GM18907 (cell line): ENCODE measurements at regions not wholly inside any gene's neighbourhood (a gene's known extent, or its start where the extent isn't known, plus 50 kb on each side); places are given as distances from the start of the nearest gene placed in this dataset.
"Not testable (repeated sequence)": the region's sequence is repeated elsewhere in the genome, so short reads cannot be mapped to it uniquely, and the experiment has no call there.

ENCODE experiments used
- ATAC-seq: cut with Tn5 transposase; IDR thresholded peaks from one replicate; pipeline ENCODE4 v1.9.1; 2021; ENCODE audit warnings: mild to moderate bottlenecking, moderate library complexity; ENCODE audit not compliant: unreplicated experiment

GRCh38 chr5:103385722-103386121 is 127.2 kb downstream of the MACIR start:
- ATAC-seq: no peak

GRCh38 chr5:103377638-103378037 is 119.1 kb downstream of the MACIR start:
- ATAC-seq: not testable (repeated sequence)

- ATAC-seq: no peak
These were observed 117.5 kb downstream of the MACIR start for GRCh38 chr5:103375863-103376591.

GRCh38 chr5:103375350-103375749 is 116.8 kb downstream of the MACIR start:
- ATAC-seq: no peak

GRCh38 chr5:103374473-103374963 is 116.0 kb downstream of the MACIR start:
- no peak for ATAC-seq

- ATAC-seq: no peak
These were observed 115.3 kb downstream of the MACIR start for GRCh38 chr5:103373597-103374472.

GRCh38 chr5:103371046-103371607 is 112.6 kb downstream of the MACIR start:
- no peak for ATAC-seq

- no peak for ATAC-seq
These were observed 110.9 kb downstream of the MACIR start for GRCh38 chr5:103369125-103370120.

GRCh38 chr5:103367702-103368101 is 109.1 kb downstream of the MACIR start:
- ATAC-seq: no peak

- ATAC-seq: no peak
These were observed 108.5 kb downstream of the MACIR start for GRCh38 chr5:103366918-103367549.

GRCh38 chr5:103364074-103364473 is 105.5 kb downstream of the MACIR start:
- ATAC-seq: no peak

- ATAC-seq: no peak
These were observed 103.6 kb downstream of the MACIR start for GRCh38 chr5:103362211-103362610.

- no peak for ATAC-seq
These were observed 101.9 kb downstream of the MACIR start for GRCh38 chr5:103360475-103360874.

GRCh38 chr5:103358305-103358995 is 99.9 kb downstream of the MACIR start:
- no peak for ATAC-seq

GRCh38 chr5:103357636-103358035 is 99.1 kb downstream of the MACIR start:
- ATAC-seq: no peak

- no peak for ATAC-seq
These were observed 98.0 kb downstream of the MACIR start for GRCh38 chr5:103356350-103357091.

GRCh38 chr5:103355579-103355978 is 97.0 kb downstream of the MACIR start:
- ATAC-seq: no peak

- ATAC-seq: no peak
These were observed 95.9 kb downstream of the MACIR start for GRCh38 chr5:103354446-103354845.

GRCh38 chr5:103353581-103353980 is 95.0 kb downstream of the MACIR start:
- no peak for ATAC-seq
